ENCODE measurements at regions not wholly inside any gene's neighbourhood (a gene's known extent, or its start where the extent isn't known, plus 50 kb on each side); places are given as distances from the start of the nearest gene placed in this dataset.

DNA sequence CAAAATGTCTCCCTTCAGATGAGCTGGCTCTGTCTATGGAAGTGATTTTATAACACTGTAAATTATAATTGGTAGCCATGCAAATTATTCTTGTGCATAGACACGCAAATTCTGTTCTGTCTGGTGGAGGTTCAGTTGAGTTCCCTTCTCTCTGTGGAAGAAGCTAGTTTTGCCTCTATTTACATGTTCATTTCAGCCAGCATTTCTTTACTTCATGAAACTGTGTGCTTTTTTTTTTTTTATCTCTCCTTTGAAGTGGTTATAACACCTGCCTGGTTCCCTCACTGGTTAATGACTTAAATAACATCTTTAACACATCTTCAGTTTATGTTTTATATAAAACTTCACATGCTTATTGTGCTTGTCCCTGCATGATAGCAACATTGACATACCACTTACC lies 149.4 kb upstream of the FBXL7 start:
- TF ChIP-seq POLR2A (IDR thresholded peaks at IDR 0.05) = no peak
- no peak for TF ChIP-seq EP300 (IDR thresholded peaks at IDR 0.05)
